ENCODE measurements at regions not wholly inside any gene's neighbourhood (a gene's known extent, or its start where the extent isn't known, plus 50 kb on each side); places are given as distances from the start of the nearest gene placed in this dataset.

GRCh38 chr1:219040291-219040690 is 133.4 kb upstream of the LYPLAL1 start:
- no peak for FAIRE-seq
- H2AFZ ChIP-seq (ENCODE audit: control insufficient read depth, low read depth, low read length): no peak overlapping the region
- ChIA-PET POLR2A (no interaction called here), CTCF (no interaction called here), RAD21 (ENCODE audit: unreplicated experiment) (no interaction called here), SMC1A (ENCODE audit: uncharacterized antibody, unreplicated experiment) (interaction anchor here (1.2 kb wide), 1 partner anchor 36 kb away, joined by 3 read pairs; no protein-coding TSS in a partner anchor)
- no peak overlapping the region for H3K9ac ChIP-seq (ENCODE audit: control insufficient read depth, insufficient read depth, low read length)
- in situ Hi-C loops (cut with MboI) (no loop called here), intact Hi-C loops (cut with micrococcal nuclease; ENCODE audit: unreplicated experiment) (no loop called here)
- no peaks in the 10 kb centered on the region for H3K79me2 ChIP-seq (ENCODE audit: control insufficient read depth, insufficient read depth, low read length)
- no peak overlapping the region for H3K4me2 ChIP-seq (ENCODE audit: control insufficient read depth, insufficient read depth)
- no TSS peak for BruUV-seq (replicated peaks)
- no peak overlapping the region for H3K27ac ChIP-seq (ENCODE audit: control insufficient read depth, insufficient read depth)
- H3K36me3 ChIP-seq (ENCODE audit: control insufficient read depth in 2 of 2, insufficient read depth in 2 of 2, low read length in 1 of 2): no peaks in the 10 kb centered on the region
- DNase-seq (ENCODE audit: low read depth, low spot score): no peak
- H4K20me1 ChIP-seq (ENCODE audit: control insufficient read depth, insufficient read depth): no peaks in the 10 kb centered on the region
- TF ChIP-seq EZH2 (IDR thresholded peaks at IDR 0.05; ENCODE audit: borderline replicate concordance, control insufficient read depth, low read depth, low read length): no peak
- no peak for TF ChIP-seq KDM1A (IDR thresholded peaks at IDR 0.05; ENCODE audit: borderline replicate concordance)
- TF ChIP-seq POLR2A (IDR thresholded peaks at IDR 0.05; ENCODE audit: low read depth, low read length): no peak
- no peak for TF ChIP-seq HDGF (IDR thresholded peaks at IDR 0.05)
- TF ChIP-seq, protein P1, sequence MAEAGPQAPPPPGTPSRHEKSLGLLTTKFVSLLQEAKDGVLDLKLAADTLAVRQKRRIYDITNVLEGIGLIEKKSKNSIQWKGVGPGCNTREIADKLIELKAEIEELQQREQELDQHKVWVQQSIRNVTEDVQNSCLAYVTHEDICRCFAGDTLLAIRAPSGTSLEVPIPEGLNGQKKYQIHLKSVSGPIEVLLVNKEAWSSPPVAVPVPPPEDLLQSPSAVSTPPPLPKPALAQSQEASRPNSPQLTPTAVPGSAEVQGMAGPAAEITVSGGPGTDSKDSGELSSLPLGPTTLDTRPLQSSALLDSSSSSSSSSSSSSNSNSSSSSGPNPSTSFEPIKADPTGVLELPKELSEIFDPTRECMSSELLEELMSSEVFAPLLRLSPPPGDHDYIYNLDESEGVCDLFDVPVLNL (IDR thresholded peaks at IDR 0.05; ENCODE audit: low read depth, low read length): no peak
- TF ChIP-seq BCL3 (IDR thresholded peaks at IDR 0.05; ENCODE audit: borderline replicate concordance, insufficient read depth, low read depth, low read length, poor library complexity, severe bottlenecking): no peak
- no peak for TF ChIP-seq IKZF1 (conservative IDR thresholded peaks at IDR 0.05)
- TF ChIP-seq PML (IDR thresholded peaks at IDR 0.05; ENCODE audit: low read length): no peak
- no peak for TF ChIP-seq CTCF (IDR thresholded peaks at IDR 0.05 in 2 of 3, conservative IDR thresholded peaks at IDR 0.05 in 1 of 3; ENCODE audit: control insufficient read depth in 2 of 3, extremely low read depth in 1 of 3, insufficient read depth in 1 of 3, low read depth in 3 of 3, low read length in 3 of 3)
- TF ChIP-seq, protein P2, sequence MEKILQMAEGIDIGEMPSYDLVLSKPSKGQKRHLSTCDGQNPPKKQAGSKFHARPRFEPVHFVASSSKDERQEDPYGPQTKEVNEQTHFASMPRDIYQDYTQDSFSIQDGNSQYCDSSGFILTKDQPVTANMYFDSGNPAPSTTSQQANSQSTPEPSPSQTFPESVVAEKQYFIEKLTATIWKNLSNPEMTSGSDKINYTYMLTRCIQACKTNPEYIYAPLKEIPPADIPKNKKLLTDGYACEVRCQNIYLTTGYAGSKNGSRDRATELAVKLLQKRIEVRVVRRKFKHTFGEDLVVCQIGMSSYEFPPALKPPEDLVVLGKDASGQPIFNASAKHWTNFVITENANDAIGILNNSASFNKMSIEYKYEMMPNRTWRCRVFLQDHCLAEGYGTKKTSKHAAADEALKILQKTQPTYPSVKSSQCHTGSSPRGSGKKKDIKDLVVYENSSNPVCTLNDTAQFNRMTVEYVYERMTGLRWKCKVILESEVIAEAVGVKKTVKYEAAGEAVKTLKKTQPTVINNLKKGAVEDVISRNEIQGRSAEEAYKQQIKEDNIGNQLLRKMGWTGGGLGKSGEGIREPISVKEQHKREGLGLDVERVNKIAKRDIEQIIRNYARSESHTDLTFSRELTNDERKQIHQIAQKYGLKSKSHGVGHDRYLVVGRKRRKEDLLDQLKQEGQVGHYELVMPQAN (conservative IDR thresholded peaks at IDR 0.05): no peak
- TF ChIP-seq ZSCAN29 (IDR thresholded peaks at IDR 0.05): no peak
- TF ChIP-seq TAF1 (IDR thresholded peaks at IDR 0.05; ENCODE audit: borderline replicate concordance, low read depth, low read length): no peak
- no peak for TF ChIP-seq ZNF24 (IDR thresholded peaks at IDR 0.05)
- no peak for TF ChIP-seq YBX1 (IDR thresholded peaks at IDR 0.05)
- no peak for TF ChIP-seq KLF5 (IDR thresholded peaks at IDR 0.05; ENCODE audit: partially characterized antibody)
- TF ChIP-seq FOS (IDR thresholded peaks at IDR 0.05; ENCODE audit: borderline replicate concordance, extremely low read depth, insufficient read length): no peak
- TF ChIP-seq SIN3A (IDR thresholded peaks at IDR 0.05; ENCODE audit: low read depth, low read length): no peak
- no peak for ATAC-seq
- no peaks in the 10 kb centered on the region for H3K27me3 ChIP-seq (replicated peaks in 1 of 2; ENCODE audit: control insufficient read depth in 2 of 2, insufficient read depth in 2 of 2, low read length in 1 of 2)
- no peaks in the 10 kb centered on the region for H3K4me1 ChIP-seq (ENCODE audit: control insufficient read depth, insufficient read depth, low read length)
- no peak overlapping the region for H3K4me3 ChIP-seq
- H3K9me3 ChIP-seq (replicated peaks; ENCODE audit: control insufficient read depth, insufficient read depth, low read length): no peaks in the 10 kb centered on the region
- 55% methylated on average over 5 of the region's 5 CpGs for WGBS (ENCODE audit: insufficient coverage, insufficient replicate concordance, low lambda C conversion rate, missing lambda C conversion rate)

Data from GM12878 (cell line).